ENCODE measurements at regions not wholly inside any gene's neighbourhood (a gene's known extent, or its start where the extent isn't known, plus 50 kb on each side); places are given as distances from the start of the nearest gene placed in this dataset.
"Not testable (repeated sequence)": the region's sequence is repeated elsewhere in the genome, so short reads cannot be mapped to it uniquely, and the experiment has no call there.

DNA sequence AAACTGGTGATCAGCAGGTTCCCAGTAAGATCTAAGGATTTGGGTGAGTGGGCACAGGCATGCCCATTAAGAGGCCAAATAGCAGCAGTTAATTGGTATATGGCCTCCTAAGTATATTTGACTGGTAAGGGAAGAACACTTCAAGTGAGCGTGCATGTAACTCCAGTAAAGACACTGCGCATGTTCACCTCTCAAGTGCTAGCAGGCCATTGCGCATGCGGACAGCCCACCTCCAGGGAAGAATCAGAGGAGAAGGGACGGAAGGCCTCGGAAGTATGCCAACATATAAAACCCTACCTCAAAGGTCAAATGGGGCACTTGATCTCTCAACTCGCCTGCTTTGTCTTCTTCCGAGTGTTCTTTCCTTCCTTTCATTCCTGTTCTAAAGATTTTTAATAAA is 118.0 kb downstream of the ARL5B start:
- 95 to 96% methylated on average over 8 of the region's 8 CpGs for WGBS, 2 donors
- no peak overlapping the region for H3K4me3 ChIP-seq (ENCODE audit: low read depth in 1 of 2, low read length in 2 of 2)

DNA sequence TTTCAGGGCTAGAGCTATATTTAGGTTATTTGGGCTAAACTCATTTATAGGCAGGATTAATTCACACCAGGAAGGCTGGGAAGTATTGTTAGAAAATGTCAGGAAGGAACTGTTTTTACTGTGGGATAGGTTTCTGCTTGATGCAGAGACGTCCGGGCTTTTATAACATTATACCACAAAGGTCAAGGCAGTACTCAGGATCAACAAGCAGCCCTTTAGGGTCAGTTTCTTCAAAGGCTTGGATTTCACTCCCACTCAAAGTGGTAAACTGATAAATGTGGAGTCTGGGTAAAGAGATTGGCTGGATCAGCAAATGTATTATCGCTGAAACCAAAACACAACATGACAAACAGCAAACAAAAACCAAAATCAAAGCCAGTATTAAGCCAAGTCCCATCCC is 127.2 kb downstream of the ARL5B start:
- no peak overlapping the region for H3K27ac ChIP-seq (ENCODE audit: low read depth in 2 of 2, low read length in 1 of 2)
- no peak overlapping the region for H3K4me3 ChIP-seq (ENCODE audit: low read depth in 1 of 2, low read length in 2 of 2)
- no peaks in the 10 kb centered on the region for H3K4me1 ChIP-seq (ENCODE audit: control insufficient read depth in 2 of 2, insufficient read depth in 2 of 2, low read length in 1 of 2)
- no peaks in the 10 kb centered on the region for H3K9me3 ChIP-seq (ENCODE audit: control insufficient read depth in 2 of 2, insufficient read depth in 1 of 2, low read depth in 1 of 2, low read length in 1 of 2)
- H3K27me3 ChIP-seq (ENCODE audit: control insufficient read depth in 1 of 2, insufficient read depth in 2 of 2, low read length in 2 of 2), result no peaks in the 10 kb centered on the region
- WGBS, 2 donors, result 32 to 41% methylated on average over 3 of the region's 3 CpGs
- H3K36me3 ChIP-seq (ENCODE audit: control insufficient read depth in 2 of 2, insufficient read depth in 2 of 2, low read length in 1 of 2), result no peaks in the 10 kb centered on the region

More for the DNA sequence above, 118.0 kb downstream of the ARL5B start:
- H3K4me1 ChIP-seq (ENCODE audit: control insufficient read depth in 2 of 2, insufficient read depth in 2 of 2, low read length in 1 of 2), result no peaks in the 10 kb centered on the region
- no peaks in the 10 kb centered on the region for H3K27me3 ChIP-seq (ENCODE audit: control insufficient read depth in 1 of 2, insufficient read depth in 2 of 2, low read length in 2 of 2)
- H3K36me3 ChIP-seq (ENCODE audit: control insufficient read depth in 2 of 2, insufficient read depth in 2 of 2, low read length in 1 of 2), result no peaks in the 10 kb centered on the region
- no peak overlapping the region for H3K27ac ChIP-seq (ENCODE audit: low read depth in 2 of 2, low read length in 1 of 2)
- no peaks in the 10 kb centered on the region for H3K9me3 ChIP-seq (ENCODE audit: control insufficient read depth in 2 of 2, insufficient read depth in 1 of 2, low read depth in 1 of 2, low read length in 1 of 2)

DNA sequence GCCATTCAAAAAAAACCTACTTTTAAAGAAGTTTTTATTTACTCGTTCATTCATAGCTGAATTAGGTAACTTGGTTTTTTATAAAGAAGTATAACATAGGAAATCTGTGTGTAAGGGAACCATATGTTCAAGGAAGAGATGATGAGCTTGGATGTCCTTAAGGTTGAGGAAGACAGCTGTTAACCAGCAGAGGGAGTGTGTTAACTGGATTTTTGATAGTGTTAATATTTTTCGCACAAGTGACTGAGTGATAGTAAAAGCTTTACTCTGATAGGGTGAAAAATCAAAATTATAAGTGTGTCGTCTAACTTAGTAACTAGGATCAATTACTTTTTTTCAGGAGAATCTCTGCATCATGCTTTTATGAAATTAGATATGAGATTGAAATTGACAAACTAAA is 134.7 kb downstream of the ARL5B start:
- Histone ChIP-seq H3K27me3 (ENCODE audit: control insufficient read depth in 1 of 2, insufficient read depth in 2 of 2, low read length in 2 of 2) (no peaks in the 10 kb centered on the region), H3K4me3 (ENCODE audit: low read depth in 1 of 2, low read length in 2 of 2) (no peak overlapping the region), H3K27ac (ENCODE audit: low read depth in 2 of 2, low read length in 1 of 2) (no peak overlapping the region), H3K9me3 (ENCODE audit: control insufficient read depth in 2 of 2, insufficient read depth in 1 of 2, low read depth in 1 of 2, low read length in 1 of 2) (peaks cover 0 to 3% of the 10 kb centered on the region in 2 donors), H3K36me3 (ENCODE audit: control insufficient read depth in 2 of 2, insufficient read depth in 2 of 2, low read length in 1 of 2) (no peaks in the 10 kb centered on the region), H3K4me1 (ENCODE audit: control insufficient read depth in 2 of 2, insufficient read depth in 2 of 2, low read length in 1 of 2) (no peaks in the 10 kb centered on the region)
- 45 to 46% methylated on average over 3 of the region's 3 CpGs for WGBS, 2 donors

DNA sequence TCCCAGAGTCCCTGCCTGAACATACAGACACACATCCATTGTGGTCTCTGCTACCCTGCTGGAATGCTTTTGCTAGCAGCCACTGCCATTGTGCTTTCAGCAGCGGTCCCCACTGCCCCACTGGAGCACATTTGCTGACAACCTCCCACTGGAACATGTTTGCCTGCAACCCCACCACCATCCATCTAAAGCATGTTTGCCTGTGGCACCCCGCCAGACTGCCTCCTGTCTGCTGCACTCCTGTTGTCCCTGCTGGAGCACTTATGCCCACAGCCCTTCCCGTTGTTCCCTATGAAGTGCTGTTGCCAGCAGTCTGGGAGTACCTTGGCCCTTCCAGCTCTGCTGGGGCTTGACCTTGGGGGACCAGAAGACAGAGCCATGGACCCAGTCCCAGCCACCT is 136.3 kb downstream of the ARL5B start:
- WGBS, 2 donors, result 83 to 90% methylated on average over 3 of the region's 3 CpGs
- Histone ChIP-seq H3K4me3 (ENCODE audit: low read depth in 1 of 2, low read length in 2 of 2) (no peak overlapping the region), H3K9me3 (ENCODE audit: control insufficient read depth in 2 of 2, insufficient read depth in 1 of 2, low read depth in 1 of 2, low read length in 1 of 2) (peaks cover 0 to 3% of the 10 kb centered on the region in 2 donors), H3K27ac (ENCODE audit: low read depth in 2 of 2, low read length in 1 of 2) (no peak overlapping the region), H3K27me3 (ENCODE audit: control insufficient read depth in 1 of 2, insufficient read depth in 2 of 2, low read length in 2 of 2) (no peaks in the 10 kb centered on the region), H3K4me1 (ENCODE audit: control insufficient read depth in 2 of 2, insufficient read depth in 2 of 2, low read length in 1 of 2) (no peaks in the 10 kb centered on the region), H3K36me3 (ENCODE audit: control insufficient read depth in 2 of 2, insufficient read depth in 2 of 2, low read length in 1 of 2) (no peaks in the 10 kb centered on the region)

DNA sequence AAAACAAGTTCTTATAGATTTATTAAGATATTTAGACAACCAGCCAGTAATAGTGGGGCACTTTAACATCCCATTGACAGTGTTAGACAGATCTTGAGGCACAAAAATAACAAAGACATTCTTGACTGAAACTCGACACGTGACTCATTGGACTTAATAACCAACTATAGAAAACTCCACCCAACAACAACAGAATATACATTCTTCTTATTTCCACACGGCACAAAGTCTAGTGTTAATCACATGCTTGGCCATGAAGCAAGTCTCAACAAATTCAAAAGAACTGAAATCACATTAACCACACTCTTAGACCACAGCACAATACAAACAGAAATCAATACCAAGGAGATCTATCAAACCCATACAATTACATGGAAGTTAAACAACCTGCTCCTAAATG is 138.1 kb downstream of the ARL5B start:
- H3K4me1 ChIP-seq (ENCODE audit: control insufficient read depth in 2 of 2, insufficient read depth in 2 of 2, low read length in 1 of 2), result no peaks in the 10 kb centered on the region
- WGBS, 2 donors, result 52 to 62% methylated on average over 3 of the region's 3 CpGs
- no peaks in the 10 kb centered on the region for H3K27me3 ChIP-seq (ENCODE audit: control insufficient read depth in 1 of 2, insufficient read depth in 2 of 2, low read length in 2 of 2)
- no peak overlapping the region for H3K27ac ChIP-seq (ENCODE audit: low read depth in 2 of 2, low read length in 1 of 2)
- H3K4me3 ChIP-seq (ENCODE audit: low read depth in 1 of 2, low read length in 2 of 2), result no peak overlapping the region
- peaks cover 0 to 3% of the 10 kb centered on the region in 2 donors for H3K9me3 ChIP-seq (ENCODE audit: control insufficient read depth in 2 of 2, insufficient read depth in 1 of 2, low read depth in 1 of 2, low read length in 1 of 2)
- H3K36me3 ChIP-seq (ENCODE audit: control insufficient read depth in 2 of 2, insufficient read depth in 2 of 2, low read length in 1 of 2), result no peaks in the 10 kb centered on the region

DNA sequence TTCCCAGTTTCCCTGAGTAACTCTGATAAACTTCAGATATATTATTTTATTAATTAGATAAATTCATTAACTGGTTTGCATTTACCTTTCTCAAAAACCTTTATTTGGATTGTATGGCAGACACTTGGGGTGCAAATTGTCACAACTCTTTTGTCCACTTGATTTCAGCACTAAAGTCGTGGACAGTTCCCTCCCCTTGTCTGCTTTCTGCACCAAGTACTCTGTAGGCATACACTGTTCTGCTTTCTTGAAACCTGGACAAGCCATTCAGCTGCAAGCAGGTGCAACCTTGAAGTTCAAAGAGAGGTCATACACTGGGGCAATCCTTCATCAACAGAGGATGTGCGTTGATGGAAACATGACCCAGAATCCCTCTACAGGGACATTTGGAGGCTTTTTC is 162.9 kb downstream of the ARL5B start:
- Histone ChIP-seq H3K4me1 (ENCODE audit: control insufficient read depth in 2 of 2, insufficient read depth in 2 of 2, low read length in 1 of 2) (no peaks in the 10 kb centered on the region), H3K27ac (ENCODE audit: low read depth in 2 of 2, low read length in 1 of 2) (no peak overlapping the region), H3K27me3 (ENCODE audit: control insufficient read depth in 1 of 2, insufficient read depth in 2 of 2, low read length in 2 of 2) (no peaks in the 10 kb centered on the region), H3K36me3 (ENCODE audit: control insufficient read depth in 2 of 2, insufficient read depth in 2 of 2, low read length in 1 of 2) (no peaks in the 10 kb centered on the region), H3K9me3 (ENCODE audit: control insufficient read depth in 2 of 2, insufficient read depth in 1 of 2, low read depth in 1 of 2, low read length in 1 of 2) (no peaks in the 10 kb centered on the region), H3K4me3 (ENCODE audit: low read depth in 1 of 2, low read length in 2 of 2) (no peak overlapping the region)
- 15 to 18% methylated on average over 2 of the region's 2 CpGs for WGBS, 2 donors

DNA sequence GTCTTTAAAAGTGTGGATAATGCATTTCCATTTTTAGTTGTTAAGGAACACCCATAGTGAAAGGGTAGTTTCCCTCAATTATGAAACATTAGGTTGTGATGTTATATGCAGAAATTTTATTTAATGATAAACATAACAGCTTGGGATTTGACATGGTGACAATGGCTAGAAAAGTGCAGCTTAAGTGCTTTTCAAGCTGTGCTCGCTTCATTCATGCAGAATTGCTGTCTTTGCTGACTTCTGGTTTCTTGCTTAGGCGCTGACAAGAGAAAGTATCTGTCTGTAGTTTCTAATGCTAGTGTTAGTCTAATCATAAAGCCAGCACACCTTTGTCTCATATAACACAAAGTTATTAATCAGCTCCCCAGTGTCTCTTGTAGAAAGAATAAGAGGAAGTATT is 170.0 kb downstream of the ARL5B start:
- no peaks in the 10 kb centered on the region for H3K36me3 ChIP-seq (ENCODE audit: control insufficient read depth in 2 of 2, insufficient read depth in 2 of 2, low read length in 1 of 2)
- no peaks in the 10 kb centered on the region for H3K27me3 ChIP-seq (ENCODE audit: control insufficient read depth in 1 of 2, insufficient read depth in 2 of 2, low read length in 2 of 2)
- no peaks in the 10 kb centered on the region for H3K9me3 ChIP-seq (ENCODE audit: control insufficient read depth in 2 of 2, insufficient read depth in 1 of 2, low read depth in 1 of 2, low read length in 1 of 2)
- no peak overlapping the region for H3K4me3 ChIP-seq (ENCODE audit: low read depth in 1 of 2, low read length in 2 of 2)
- WGBS, 2 donors, result 68 to 72% methylated on average over 2 of the region's 2 CpGs
- no peaks in the 10 kb centered on the region for H3K4me1 ChIP-seq (ENCODE audit: control insufficient read depth in 2 of 2, insufficient read depth in 2 of 2, low read length in 1 of 2)
- H3K27ac ChIP-seq (ENCODE audit: low read depth in 2 of 2, low read length in 1 of 2), result no peak overlapping the region

DNA sequence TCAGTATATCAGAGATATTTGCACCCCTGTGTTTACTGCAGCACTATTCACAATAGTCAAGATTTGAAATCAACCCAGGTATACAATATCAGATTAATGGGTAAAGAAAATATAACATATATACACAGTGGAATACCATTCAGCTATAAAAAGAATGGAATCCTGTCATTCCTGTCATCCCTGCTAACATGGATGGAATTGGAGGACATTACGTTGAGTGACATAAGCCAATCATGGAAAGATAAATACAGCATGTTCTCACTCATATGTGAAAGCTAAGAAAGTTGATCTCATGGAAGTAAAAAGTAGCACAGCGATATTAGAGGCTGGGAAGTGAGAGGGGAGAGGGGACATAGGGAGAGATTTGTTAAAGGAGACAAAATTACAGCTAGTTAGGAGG is 171.0 kb downstream of the ARL5B start:
- H3K4me1 ChIP-seq (ENCODE audit: control insufficient read depth in 2 of 2, insufficient read depth in 2 of 2, low read length in 1 of 2), result no peaks in the 10 kb centered on the region
- H3K27ac ChIP-seq (ENCODE audit: low read depth in 2 of 2, low read length in 1 of 2), result no peak overlapping the region
- no peaks in the 10 kb centered on the region for H3K27me3 ChIP-seq (ENCODE audit: control insufficient read depth in 1 of 2, insufficient read depth in 2 of 2, low read length in 2 of 2)
- 68 to 74% methylated on average over 2 of the region's 2 CpGs for WGBS, 2 donors
- H3K9me3 ChIP-seq (ENCODE audit: control insufficient read depth in 2 of 2, insufficient read depth in 1 of 2, low read depth in 1 of 2, low read length in 1 of 2), result no peaks in the 10 kb centered on the region
- H3K36me3 ChIP-seq (ENCODE audit: control insufficient read depth in 2 of 2, insufficient read depth in 2 of 2, low read length in 1 of 2), result no peaks in the 10 kb centered on the region
- H3K4me3 ChIP-seq (ENCODE audit: low read depth in 1 of 2, low read length in 2 of 2), result no peak overlapping the region

DNA sequence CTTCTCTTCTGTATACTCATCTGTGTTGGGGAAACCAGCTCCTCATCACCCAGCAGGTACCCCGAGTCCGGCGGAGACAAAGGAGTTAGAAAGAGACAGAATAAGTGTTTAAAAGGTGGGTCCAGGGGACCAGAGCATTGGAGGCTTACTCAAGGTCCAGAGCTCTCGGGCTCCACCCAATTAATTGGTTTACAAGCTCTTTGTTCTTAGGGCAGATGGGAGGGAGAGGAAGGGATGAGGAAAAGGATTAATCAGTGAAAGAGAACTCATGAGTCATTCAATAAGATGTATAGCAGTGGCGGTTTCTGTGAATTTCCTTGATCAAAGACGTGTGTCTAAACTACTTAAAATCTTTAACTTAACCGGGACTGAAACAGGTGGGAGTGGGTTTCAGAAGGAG is 192.0 kb upstream of the MALRD1 start:
- H3K9me3 ChIP-seq (ENCODE audit: control insufficient read depth in 2 of 2, insufficient read depth in 1 of 2, low read depth in 1 of 2, low read length in 1 of 2); H3K36me3 ChIP-seq (ENCODE audit: control insufficient read depth in 2 of 2, insufficient read depth in 2 of 2, low read length in 1 of 2); H3K27ac ChIP-seq (ENCODE audit: low read depth in 2 of 2, low read length in 1 of 2); H3K4me1 ChIP-seq (ENCODE audit: control insufficient read depth in 2 of 2, insufficient read depth in 2 of 2, low read length in 1 of 2); H3K4me3 ChIP-seq (ENCODE audit: low read depth in 1 of 2, low read length in 2 of 2); H3K27me3 ChIP-seq (ENCODE audit: control insufficient read depth in 1 of 2, insufficient read depth in 2 of 2, low read length in 2 of 2): not testable (repeated sequence)
- 63 to 66% methylated on average over 7 of the region's 7 CpGs for WGBS, 2 donors

DNA sequence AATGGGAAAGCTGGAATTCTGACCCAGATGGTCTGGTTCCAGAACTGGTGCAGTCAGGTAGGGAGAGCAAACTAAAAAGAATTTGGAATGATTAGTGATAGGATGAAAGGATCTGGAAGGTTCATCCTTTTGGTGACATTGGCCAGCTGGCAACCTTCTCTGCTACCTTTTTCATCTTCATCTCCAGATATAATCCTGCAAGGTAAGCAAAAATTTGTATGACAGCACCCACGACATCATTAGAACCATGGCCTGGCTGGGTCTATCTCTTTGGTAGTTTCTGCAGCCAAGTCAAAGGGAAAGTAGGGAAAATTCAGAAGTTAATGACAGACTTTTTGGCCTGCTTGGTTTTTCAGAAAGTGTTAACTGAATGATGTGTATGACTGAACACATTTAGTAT is 188.9 kb upstream of the MALRD1 start:
- Histone ChIP-seq H3K9me3 (ENCODE audit: control insufficient read depth in 2 of 2, insufficient read depth in 1 of 2, low read depth in 1 of 2, low read length in 1 of 2) (peaks cover 0 to 2% of the 10 kb centered on the region in 2 donors), H3K27me3 (ENCODE audit: control insufficient read depth in 1 of 2, insufficient read depth in 2 of 2, low read length in 2 of 2) (no peaks in the 10 kb centered on the region), H3K4me3 (ENCODE audit: low read depth in 1 of 2, low read length in 2 of 2) (no peak overlapping the region), H3K4me1 (ENCODE audit: control insufficient read depth in 2 of 2, insufficient read depth in 2 of 2, low read length in 1 of 2) (no peaks in the 10 kb centered on the region), H3K36me3 (ENCODE audit: control insufficient read depth in 2 of 2, insufficient read depth in 2 of 2, low read length in 1 of 2) (no peaks in the 10 kb centered on the region), H3K27ac (ENCODE audit: low read depth in 2 of 2, low read length in 1 of 2) (no peak overlapping the region)
- WGBS, 2 donors, result 65 to 78% methylated on average over 1 of the region's 1 CpG

Measured in esophagus (tissue), 2 donors.